GM18507 (cell line): ENCODE measurements at regions not wholly inside any gene's neighbourhood (a gene's known extent, or its start where the extent isn't known, plus 50 kb on each side); places are given as distances from the start of the nearest gene placed in this dataset.

Experiments used
- DNase-seq: peaks from one replicate; pipeline ENCODE4 v3.0.0; 2011; ENCODE audit warnings: low read depth; ENCODE audit not compliant: insufficient read length; ENCODE audit errors: extremely low spot score
- FAIRE-seq: peaks from 2 replicates; lab custom pipeline; 2011; peaks lifted over from hg19 to GRCh38; lab: Jason Lieb, UNC

GRCh38 chr5:6279607-6280006 is 98.7 kb downstream of the MED10 start:
- DNase-seq: no peak
- no peak for FAIRE-seq

- FAIRE-seq: no peak
Measured at GRCh38 chr5:6274846-6275543, 103.4 kb downstream of the MED10 start.

GRCh38 chr5:6273749-6274148 is 104.6 kb downstream of the MED10 start:
- DNase-seq (no peak), FAIRE-seq (no peak)

More at GRCh38 chr5:6274846-6275543, 103.4 kb downstream of the MED10 start:
- DNase-seq: no peak

GRCh38 chr5:6273090-6273735 is 105.1 kb downstream of the MED10 start:
- DNase-seq (no peak), FAIRE-seq (peak; percentile 74)

- no peak for FAIRE-seq
- DNase-seq: no peak
Measured at GRCh38 chr5:6269925-6270324, 108.4 kb downstream of the MED10 start.

GRCh38 chr5:6266671-6267197 is 111.6 kb downstream of the MED10 start:
- no peak for FAIRE-seq
- no peak for DNase-seq

GRCh38 chr5:6264394-6264793 is 114.0 kb downstream of the MED10 start:
- DNase-seq (no peak), FAIRE-seq (no peak)

GRCh38 chr5:6262651-6263363 is 115.5 kb downstream of the MED10 start:
- DNase-seq: no peak
- no peak for FAIRE-seq

- FAIRE-seq: no peak
Measured at GRCh38 chr5:6261668-6262067, 116.7 kb downstream of the MED10 start.

GRCh38 chr5:6261256-6261655 is 117.1 kb downstream of the MED10 start:
- FAIRE-seq: no peak

More at GRCh38 chr5:6261668-6262067, 116.7 kb downstream of the MED10 start:
- no peak for DNase-seq

GRCh38 chr5:6260846-6261245 is 117.5 kb downstream of the MED10 start:
- FAIRE-seq: no peak
- no peak for DNase-seq

More at GRCh38 chr5:6261256-6261655, 117.1 kb downstream of the MED10 start:
- no peak for DNase-seq

- FAIRE-seq: no peak
- DNase-seq: no peak
Measured at GRCh38 chr5:6256901-6257300, 121.4 kb downstream of the MED10 start.

- FAIRE-seq: no peak
- DNase-seq: no peak
Measured at GRCh38 chr5:6255956-6256355, 122.4 kb downstream of the MED10 start.

- no peak for FAIRE-seq
Measured at GRCh38 chr5:6253846-6254245, 124.5 kb downstream of the MED10 start.

GRCh38 chr5:6253281-6253680 is 125.1 kb downstream of the MED10 start:
- FAIRE-seq: no peak

More at GRCh38 chr5:6253846-6254245, 124.5 kb downstream of the MED10 start:
- no peak for DNase-seq

GRCh38 chr5:6252581-6252980 is 125.8 kb downstream of the MED10 start:
- FAIRE-seq (no peak), DNase-seq (no peak)

More at GRCh38 chr5:6253281-6253680, 125.1 kb downstream of the MED10 start:
- no peak for DNase-seq

- FAIRE-seq (no peak), DNase-seq (no peak)
Measured at GRCh38 chr5:6251565-6252102, 126.7 kb downstream of the MED10 start.

- FAIRE-seq: no peak
- DNase-seq: no peak
Measured at GRCh38 chr5:6250121-6250520, 128.2 kb downstream of the MED10 start.

GRCh38 chr5:6248132-6248531 is 130.2 kb downstream of the MED10 start:
- DNase-seq: no peak
- FAIRE-seq: no peak
